ENCODE measurements at regions not wholly inside any gene's neighbourhood (a gene's known extent, or its start where the extent isn't known, plus 50 kb on each side); places are given as distances from the start of the nearest gene placed in this dataset.

DNA sequence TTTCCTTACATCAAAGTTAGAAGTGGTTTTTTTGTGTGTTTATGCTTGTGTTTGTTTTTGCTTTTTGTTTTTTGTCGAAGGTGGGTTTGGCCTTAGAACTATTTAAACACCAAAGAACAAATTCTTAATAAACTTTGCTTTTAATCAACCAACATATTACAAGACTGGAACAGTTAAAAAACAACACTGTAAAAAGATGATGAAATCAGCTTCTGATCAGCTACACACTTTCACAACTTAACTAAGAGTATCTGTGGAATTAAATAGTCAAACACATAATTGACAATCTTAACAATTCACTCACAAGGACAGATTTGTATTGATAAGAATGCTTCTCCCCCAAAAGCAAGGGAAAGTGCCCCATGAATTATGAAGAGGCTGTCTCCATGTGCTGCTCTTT, 58.8 kb downstream of the MRPL32 start:
- Histone ChIP-seq H3K4me3 (ENCODE audit: extremely low read depth in 1 of 4, insufficient read depth in 2 of 4, low read depth in 3 of 4, low read length in 4 of 4) (no peak overlapping the region), H3K79me1 (ENCODE audit: low read depth, low read length) (no peaks in the 10 kb centered on the region), H4K5ac (ENCODE audit: insufficient read length, low read depth, low read length) (no peak overlapping the region), H4K8ac (ENCODE audit: extremely low read depth, insufficient read depth, low read length) (no peak overlapping the region), H3K18ac (ENCODE audit: extremely low read depth, low read length) (no peak overlapping the region), H3K27me3 (replicated peaks in 1 of 4; ENCODE audit: control insufficient read depth in 3 of 4, extremely low read depth in 1 of 4, insufficient read depth in 3 of 4, low read length in 3 of 4) (no peaks in the 10 kb centered on the region), H4K20me1 (replicated peaks in 1 of 2; ENCODE audit: control insufficient read depth in 1 of 2, insufficient read depth in 2 of 2, low read length in 2 of 2) (no peaks in the 10 kb centered on the region), H2AFZ (ENCODE audit: low read length) (no peak overlapping the region), H3K36me3 (ENCODE audit: control insufficient read depth in 2 of 4, insufficient read depth in 4 of 4, low read length in 3 of 4) (no peaks in the 10 kb centered on the region), H3K23ac (ENCODE audit: insufficient read length) (no peak overlapping the region), H2AK5ac (ENCODE audit: low read depth, low read length) (no peak overlapping the region), H3K56ac (replicated peaks; ENCODE audit: insufficient read length, low read depth, low read length) (no peak overlapping the region), H3K14ac (ENCODE audit: insufficient read length) (no peak overlapping the region), H3K9me3 (ENCODE audit: insufficient read depth in 2 of 2, low read depth in 1 of 2, low read length in 1 of 2) (no peaks in the 10 kb centered on the region), H4K91ac (replicated peaks; ENCODE audit: insufficient read length, low read length) (no peak overlapping the region), H3K9ac (replicated peaks in 1 of 4; ENCODE audit: extremely low read depth in 1 of 4, low read depth in 3 of 4, low read length in 3 of 4) (no peak overlapping the region), H2BK5ac (ENCODE audit: low read depth, low read length) (no peak overlapping the region), H3K4me1 (replicated peaks in 1 of 4; ENCODE audit: control insufficient read depth in 3 of 4, insufficient read depth in 4 of 4, low read length in 3 of 4) (peaks cover 0 to 13% (median 3%) of the 10 kb centered on the region in 4 experiments; a peak in 2 of 7 replicates), H3K27ac (ENCODE audit: low read depth, low read length) (no peak overlapping the region), H2BK120ac (replicated peaks; ENCODE audit: low read depth, low read length) (no peak overlapping the region), H3K23me2 (ENCODE audit: low read depth, low read length) (no peaks in the 10 kb centered on the region), H3K4me2 (ENCODE audit: insufficient read depth in 1 of 2, low read depth in 2 of 2, low read length in 2 of 2) (no peak overlapping the region), H2BK15ac (ENCODE audit: low read length) (no peak overlapping the region), H2BK12ac (ENCODE audit: low read depth, low read length) (no peak overlapping the region), H3K4ac (replicated peaks; ENCODE audit: insufficient read length, low read depth, low read length) (no peak overlapping the region), H2BK20ac (ENCODE audit: low read length) (no peak overlapping the region), H3K79me2 (ENCODE audit: control insufficient read depth in 1 of 2, insufficient read depth in 2 of 2, low read length in 2 of 2) (no peaks in the 10 kb centered on the region)
- DNase-seq (ENCODE audit: low read depth in 1 of 2, low spot score in 2 of 2) (no peak), FAIRE-seq (no peak)
- TF ChIP-seq SP2 (IDR thresholded peaks at IDR 0.05; ENCODE audit: low read length) (no peak), HDAC2 (IDR thresholded peaks at IDR 0.05; ENCODE audit: borderline replicate concordance in 1 of 2, low read depth in 2 of 2, low read length in 2 of 2) (no peak), ZNF274 (IDR thresholded peaks at IDR 0.05; ENCODE audit: borderline replicate concordance, extremely low read depth, low read length) (no peak), SP4 (IDR thresholded peaks at IDR 0.05; ENCODE audit: low read length) (no peak), EZH2 (IDR thresholded peaks at IDR 0.05; ENCODE audit: low read depth, low read length, severe bottlenecking) (no peak), KDM1A (IDR thresholded peaks at IDR 0.05; ENCODE audit: borderline replicate concordance, low read length) (no peak), BCL11A (IDR thresholded peaks at IDR 0.05; ENCODE audit: low read depth in 2 of 2, low read length in 2 of 2) (no peak), MAFK (IDR thresholded peaks at IDR 0.05; ENCODE audit: low read depth, low read length) (no peak)
- TF ChIP-seq, protein P1, sequence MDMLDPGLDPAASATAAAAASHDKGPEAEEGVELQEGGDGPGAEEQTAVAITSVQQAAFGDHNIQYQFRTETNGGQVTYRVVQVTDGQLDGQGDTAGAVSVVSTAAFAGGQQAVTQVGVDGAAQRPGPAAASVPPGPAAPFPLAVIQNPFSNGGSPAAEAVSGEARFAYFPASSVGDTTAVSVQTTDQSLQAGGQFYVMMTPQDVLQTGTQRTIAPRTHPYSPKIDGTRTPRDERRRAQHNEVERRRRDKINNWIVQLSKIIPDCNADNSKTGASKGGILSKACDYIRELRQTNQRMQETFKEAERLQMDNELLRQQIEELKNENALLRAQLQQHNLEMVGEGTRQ (IDR thresholded peaks at IDR 0.05; ENCODE audit: low read length) = no peak
- CTCF ChIA-PET (ENCODE audit: partially characterized antibody) = interaction anchor here (0.6 to 4.2 kb wide), 3 partner anchors 7 to 81 kb away, joined by 3 to 20 read pairs (median 3); no protein-coding TSS in a partner anchor
- WGBS, 2 experiments (ENCODE audit: extremely low coverage in 1 of 2, insufficient coverage in 1 of 2, insufficient read length in 1 of 2, insufficient replicate concordance in 2 of 2, low coverage in 1 of 2, low lambda C conversion rate in 2 of 2, missing lambda C conversion rate in 1 of 2) = 93% methylated on average over 1 of the region's 1 CpG; no CpG with 5 or more reads in 1 of the 2 experiments
- POLR2A ChIA-PET (ENCODE audit: partially characterized antibody) = no interaction called here

All from H1 (cell line).